GM10266 (cell line): ENCODE measurements at regions not wholly inside any gene's neighbourhood (a gene's known extent, or its start where the extent isn't known, plus 50 kb on each side); places are given as distances from the start of the nearest gene placed in this dataset.
"Not testable (repeated sequence)": the region's sequence is repeated elsewhere in the genome, so short reads cannot be mapped to it uniquely, and the experiment has no call there.

Experiments used
- DNase-seq: peaks from one replicate; pipeline ENCODE4 v3.0.0; 2012; ENCODE audit errors: extremely low spot score
- CTCF ChIP-seq: IDR thresholded peaks from 2 replicates; pipeline ENCODE4 v1.5.1; 2012; ENCODE audit warnings: mild to moderate bottlenecking, low read depth; ENCODE audit not compliant: control insufficient read depth, insufficient read depth; ENCODE audit errors: missing control alignments

DNA sequence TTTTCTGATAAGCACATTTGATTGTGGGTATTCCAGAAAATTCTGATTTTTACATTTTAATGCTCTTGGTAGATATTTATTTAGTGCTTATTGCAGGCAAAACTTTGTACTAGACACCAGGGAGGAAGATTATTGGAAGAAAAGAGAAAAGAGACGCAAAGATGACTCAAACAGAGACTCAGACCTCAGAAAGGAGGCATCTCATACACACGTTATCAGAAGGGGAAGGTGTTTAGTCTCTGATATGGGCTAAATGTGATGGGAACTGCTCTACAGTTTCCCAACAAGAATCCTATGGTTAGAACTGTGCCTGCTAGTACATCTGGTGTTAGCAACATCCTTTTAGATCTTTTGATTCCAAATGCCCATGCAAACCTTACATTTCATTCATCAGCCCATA is 245.6 kb downstream of the KLF5 start:
- no peak for TF ChIP-seq CTCF
- DNase-seq, result no peak

DNA sequence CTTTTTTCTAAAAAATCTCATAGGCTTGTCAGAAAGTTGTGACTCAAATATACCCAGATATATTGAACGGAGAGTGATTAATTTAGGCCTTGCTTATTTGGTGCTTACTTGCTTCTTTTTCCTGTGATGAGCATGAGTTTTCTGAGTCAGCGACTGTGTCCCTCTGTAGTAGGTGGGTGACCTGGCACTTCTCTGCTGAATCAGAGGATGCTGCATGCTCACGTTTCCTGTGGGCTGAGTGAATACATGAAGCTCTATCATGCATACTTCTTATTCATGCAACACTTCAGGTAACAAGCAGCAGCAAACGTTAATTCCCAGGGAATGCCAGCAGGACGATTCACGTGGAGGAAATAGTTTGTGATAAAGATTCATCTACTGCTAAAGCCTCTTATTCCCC is 245.0 kb downstream of the KLF5 start:
- no peak for DNase-seq
- no peak for TF ChIP-seq CTCF

- DNase-seq, result not testable (repeated sequence)
Observed at GRCh38 chr13:73301622-73302021, 242.8 kb downstream of the KLF5 start.

DNA sequence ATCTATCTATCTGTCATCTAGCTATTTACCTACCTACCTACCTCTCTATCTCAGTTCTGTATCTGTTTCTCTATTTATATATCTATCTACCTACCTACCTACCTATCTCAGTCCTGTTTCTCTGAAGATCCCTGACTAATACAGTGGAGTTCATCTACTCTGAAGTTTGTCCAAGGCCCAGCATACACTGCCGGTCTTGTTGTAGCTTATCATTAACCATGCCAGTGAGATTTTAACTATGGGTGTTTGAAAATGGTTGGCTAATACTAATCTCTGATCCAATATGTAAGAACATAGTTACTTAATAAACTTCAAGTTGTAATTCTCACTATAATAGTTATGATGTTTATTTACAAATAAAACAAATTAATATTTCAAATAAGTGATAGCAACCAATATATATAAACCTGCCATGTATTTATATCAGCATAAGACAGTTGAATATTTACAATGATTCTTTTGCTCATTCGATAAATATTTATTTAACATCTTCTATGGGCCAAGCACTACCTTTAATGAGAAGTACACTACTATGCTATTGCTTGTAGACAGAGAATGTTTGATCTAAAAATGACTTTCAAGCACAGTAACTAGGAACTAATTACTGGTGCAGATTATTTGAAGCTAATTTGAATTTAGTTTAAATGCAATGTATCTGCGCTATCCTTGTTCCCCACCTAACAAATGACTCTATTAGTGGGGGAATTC is 242.1 kb downstream of the KLF5 start:
- no peak for TF ChIP-seq CTCF
- no peak for DNase-seq

GRCh38 chr13:73299787-73300186 is 241.0 kb downstream of the KLF5 start:
- TF ChIP-seq CTCF, result no peak
- no peak for DNase-seq

- no peak for TF ChIP-seq CTCF
- no peak for DNase-seq
Observed at GRCh38 chr13:73293913-73294523, 235.2 kb downstream of the KLF5 start.

GRCh38 chr13:73292127-73292526 is 233.3 kb downstream of the KLF5 start:
- no peak for TF ChIP-seq CTCF
- DNase-seq, result no peak
